ELF-1 (cell line): ENCODE measurements at regions not wholly inside any gene's neighbourhood (a gene's known extent, or its start where the extent isn't known, plus 50 kb on each side); places are given as distances from the start of the nearest gene placed in this dataset.
"Not testable (repeated sequence)": the region's sequence is repeated elsewhere in the genome, so short reads cannot be mapped to it uniquely, and the experiment has no call there.

Experiments
- DNase-seq: peaks from one replicate; pipeline ENCODE4 v3.0.0-alpha.2; 2016; ENCODE audit warnings: low read depth, low spot score

GRCh38 chr2:145007093-145007959, 487.4 kb upstream of the ZEB2 start:
- no peak for DNase-seq

- DNase-seq, result no peak
These were observed 482.7 kb upstream of the ZEB2 start for GRCh38 chr2:145002624-145003023.

GRCh38 chr2:145000376-145000775, 480.5 kb upstream of the ZEB2 start:
- DNase-seq, result no peak

- DNase-seq, result no peak
These were observed 480.0 kb upstream of the ZEB2 start for GRCh38 chr2:144999936-145000335.

GRCh38 chr2:144999071-144999875, 479.4 kb upstream of the ZEB2 start:
- no peak for DNase-seq

GRCh38 chr2:144998435-144998834, 478.5 kb upstream of the ZEB2 start:
- DNase-seq, result no peak

- no peak for DNase-seq
These were observed 476.4 kb upstream of the ZEB2 start for GRCh38 chr2:144996225-144996795.

- no peak for DNase-seq
These were observed 475.6 kb upstream of the ZEB2 start for GRCh38 chr2:144995482-144995881.

- DNase-seq, result no peak
These were observed 470.7 kb upstream of the ZEB2 start for GRCh38 chr2:144990661-144991060.

- DNase-seq, result no peak
These were observed 469.8 kb upstream of the ZEB2 start for GRCh38 chr2:144989579-144990270.

- DNase-seq, result no peak
These were observed 468.7 kb upstream of the ZEB2 start for GRCh38 chr2:144988591-144988990.

- DNase-seq, result no peak
These were observed 466.8 kb upstream of the ZEB2 start for GRCh38 chr2:144986691-144987090.

GRCh38 chr2:144984038-144984437, 464.1 kb upstream of the ZEB2 start:
- no peak for DNase-seq

- no peak for DNase-seq
These were observed 463.2 kb upstream of the ZEB2 start for GRCh38 chr2:144983107-144983506.

- no peak for DNase-seq
These were observed 462.6 kb upstream of the ZEB2 start for GRCh38 chr2:144982481-144982880.

- no peak for DNase-seq
These were observed 456.0 kb upstream of the ZEB2 start for GRCh38 chr2:144975881-144976280.

GRCh38 chr2:144972676-144973075, 452.8 kb upstream of the ZEB2 start:
- DNase-seq, result no peak

- no peak for DNase-seq
These were observed 451.9 kb upstream of the ZEB2 start for GRCh38 chr2:144971786-144972335.

- not testable (repeated sequence) for DNase-seq
These were observed 450.5 kb upstream of the ZEB2 start for GRCh38 chr2:144970410-144970809.

- not testable (repeated sequence) for DNase-seq
These were observed 449.6 kb upstream of the ZEB2 start for GRCh38 chr2:144969564-144969963.

GRCh38 chr2:144967961-144968360, 448.0 kb upstream of the ZEB2 start:
- DNase-seq, result no peak

GRCh38 chr2:144965172-144965571, 445.3 kb upstream of the ZEB2 start:
- no peak for DNase-seq
